ENCODE measurements at regions not wholly inside any gene's neighbourhood (a gene's known extent, or its start where the extent isn't known, plus 50 kb on each side); places are given as distances from the start of the nearest gene placed in this dataset.
A peak's percentile ranks its signal among the peaks of the same experiment; 100 is the strongest.
"Not testable (repeated sequence)": the region's sequence is repeated elsewhere in the genome, so short reads cannot be mapped to it uniquely, and the experiment has no call there.

- not testable (repeated sequence) for DNase-seq
These were observed 83.2 kb upstream of the WIPF3 start for GRCh38 chr7:29723127-29723526.

DNA sequence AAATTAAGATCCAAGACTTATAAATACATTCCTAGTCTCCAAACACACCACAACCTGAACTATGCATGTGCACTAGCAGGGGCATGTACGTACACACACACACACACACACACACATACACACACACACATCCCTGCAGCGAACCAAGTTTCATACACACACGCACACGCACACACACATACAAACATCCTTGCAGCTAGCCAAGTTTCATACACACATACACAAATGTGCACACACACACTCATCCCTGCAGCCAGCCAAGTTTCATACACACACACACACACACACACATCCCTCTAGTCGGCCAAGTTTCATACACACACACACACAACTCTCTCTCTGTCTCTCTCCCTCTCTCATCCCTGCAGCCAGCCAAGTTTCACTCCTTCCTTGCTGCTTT lies 82.7 kb upstream of the WIPF3 start:
- DNase-seq, result no peak

DNA sequence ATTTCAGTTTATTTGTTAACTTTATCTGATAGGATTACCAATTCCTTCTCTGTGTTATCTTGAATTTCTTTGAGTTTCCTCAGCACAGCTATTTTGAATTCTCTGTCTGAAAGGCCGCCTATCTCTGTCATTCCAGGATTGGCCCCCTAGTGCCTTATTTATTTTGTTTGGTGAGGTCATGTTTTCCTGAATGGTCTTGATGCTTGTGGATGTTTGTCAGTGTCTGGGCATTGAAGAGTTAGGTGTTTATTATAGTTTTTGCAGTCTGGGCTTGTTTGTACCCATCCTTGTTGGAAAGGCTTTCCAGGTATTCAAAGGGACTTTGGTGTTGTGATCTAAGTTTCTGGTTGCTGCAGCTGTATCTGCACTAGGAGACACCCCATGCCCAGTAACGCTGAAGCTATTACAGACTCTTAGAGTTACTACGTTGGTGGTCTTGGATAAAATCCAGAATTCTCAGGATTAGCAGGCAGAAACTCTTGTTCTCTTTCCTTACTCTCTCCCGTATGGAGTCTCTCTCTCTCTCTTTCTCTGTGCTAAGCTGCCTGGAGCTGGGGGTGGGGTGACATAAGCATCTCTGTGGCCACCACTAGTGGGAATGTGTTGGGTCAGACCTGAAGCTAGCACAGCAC lies 76.7 kb upstream of the WIPF3 start:
- not testable (repeated sequence) for DNase-seq

DNA sequence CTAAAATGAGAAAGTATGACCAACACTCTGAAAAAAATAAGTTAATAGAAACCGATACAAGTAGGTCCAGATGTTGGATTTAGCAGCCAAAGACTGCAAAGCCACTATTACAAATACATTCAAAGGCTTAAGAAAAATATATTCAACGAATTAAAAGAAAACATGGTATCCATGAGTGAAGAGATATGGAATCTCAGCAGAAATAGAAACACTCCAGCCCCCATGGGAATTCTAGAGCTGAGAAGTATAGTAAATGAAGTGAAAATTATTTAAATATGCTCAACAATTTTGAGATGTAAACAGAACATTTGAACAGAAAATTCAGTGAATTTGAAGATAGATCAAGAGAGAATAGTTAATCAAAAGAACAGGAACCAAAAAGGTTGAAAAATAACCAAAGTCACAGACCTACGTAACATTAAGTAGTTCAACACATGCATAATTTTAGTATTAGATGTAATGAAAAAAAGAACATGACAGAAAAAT lies 72.0 kb upstream of the WIPF3 start:
- DNase-seq, result no peak

- DNase-seq, result not testable (repeated sequence)
These were observed 58.6 kb upstream of the WIPF3 start for GRCh38 chr7:29747645-29748245.

DNA sequence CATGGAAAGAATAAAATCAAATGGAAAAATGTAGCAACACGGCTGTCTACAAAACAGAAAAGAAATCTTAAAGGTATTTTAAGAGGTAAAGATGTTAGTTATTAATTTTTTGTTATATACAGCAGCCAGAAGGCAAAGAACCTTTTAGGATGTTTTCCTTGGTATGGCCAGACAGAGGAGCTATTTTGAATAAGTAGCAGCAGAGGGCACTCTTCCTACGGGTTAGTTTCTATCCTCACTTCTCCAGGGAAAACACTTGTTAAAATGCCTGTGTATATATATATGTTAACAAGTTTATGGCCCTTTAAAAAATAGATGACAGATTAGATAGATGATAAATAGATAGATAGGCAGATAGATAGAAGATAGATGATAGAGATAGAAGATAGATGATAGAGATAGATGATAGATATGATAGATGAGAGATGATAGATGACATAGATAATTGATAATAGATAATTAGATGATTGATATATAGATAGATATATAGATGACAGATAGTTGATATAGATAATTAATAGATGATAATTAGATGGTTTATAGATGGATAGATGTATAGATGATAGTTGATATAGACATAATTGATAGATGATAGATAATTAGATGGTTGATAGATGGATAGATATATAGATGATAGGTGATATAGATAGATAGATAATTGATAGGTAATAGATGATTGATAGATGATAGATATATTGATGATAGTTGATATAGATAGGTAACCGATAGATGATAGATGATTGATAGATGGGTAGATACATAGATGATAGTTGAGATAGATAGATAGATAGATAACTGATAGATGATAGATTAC lies 57.8 kb upstream of the WIPF3 start:
- peak; percentile 76 for DNase-seq

- DNase-seq, result peak; percentile 71
These were observed 56.5 kb upstream of the WIPF3 start for GRCh38 chr7:29749701-29750321.

DNA sequence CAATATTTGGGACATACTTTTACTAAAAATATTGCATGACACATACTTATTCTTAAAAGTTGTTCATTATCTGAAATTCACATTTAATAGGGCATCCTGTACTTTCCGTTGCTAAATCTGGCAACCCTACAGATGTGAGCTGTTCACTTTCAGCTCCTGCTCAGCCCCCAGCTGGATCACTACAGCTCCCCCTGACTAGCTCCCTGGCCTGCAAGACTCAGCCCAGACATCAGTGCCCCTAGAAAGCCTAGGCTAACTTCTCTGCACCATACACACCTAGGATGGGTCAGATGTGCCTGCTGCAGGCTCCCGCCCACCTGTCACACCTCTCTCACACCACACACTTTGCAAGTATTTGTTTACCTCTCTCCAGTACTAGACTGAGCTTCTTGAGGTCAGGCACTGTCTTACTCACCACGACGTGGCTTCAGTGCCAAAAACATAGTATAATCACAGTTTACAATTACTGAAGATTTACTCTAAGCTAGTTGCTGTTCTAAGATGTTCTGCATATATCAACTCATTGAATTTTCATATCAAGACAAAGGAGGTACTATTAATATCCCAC lies 55.9 kb upstream of the WIPF3 start:
- not testable (repeated sequence) for DNase-seq

GRCh38 chr7:29751012-29751411 lies 55.3 kb upstream of the WIPF3 start:
- DNase-seq, result peak; percentile 85

DNA sequence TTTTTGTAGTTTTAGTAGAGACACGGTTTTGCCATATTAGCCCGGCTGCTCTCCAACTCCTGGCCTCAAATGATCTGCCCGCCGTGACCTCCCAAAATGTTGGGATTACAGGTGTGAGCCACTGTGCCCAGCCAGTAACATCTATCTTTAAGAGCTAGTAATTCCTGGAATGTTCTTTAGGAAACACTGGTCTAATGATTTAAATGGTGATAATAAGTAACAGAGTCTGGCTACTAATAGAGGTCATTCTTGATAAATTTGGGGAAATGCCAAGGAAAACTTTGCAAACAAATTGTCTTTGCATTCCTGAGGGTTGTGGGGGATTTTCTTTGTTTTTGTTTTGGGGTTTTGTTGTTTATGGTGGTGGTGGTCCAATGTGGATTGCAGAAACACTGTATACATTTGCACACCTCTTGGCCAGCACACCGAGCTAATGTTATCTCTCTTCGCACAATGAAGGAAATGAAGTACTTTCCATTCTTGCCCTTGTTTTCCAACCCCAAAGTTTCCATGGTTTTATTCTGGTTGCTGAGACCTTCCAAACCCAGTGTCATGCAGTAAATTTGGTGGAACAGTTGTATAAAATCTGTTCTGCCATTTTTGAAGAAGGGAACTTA lies 51.3 kb upstream of the WIPF3 start:
- DNase-seq, result no peak

Measured in hematopoietic multipotent progenitor cell treated with erythropoietin and hydrocortisone succinate and interleukin-3 and kit ligand, for 8 days (in vitro differentiated cells).